Suprapubic skin (tissue), 4 donors: ENCODE measurements at regions not wholly inside any gene's neighbourhood (a gene's known extent, or its start where the extent isn't known, plus 50 kb on each side); places are given as distances from the start of the nearest gene placed in this dataset.

Source experiments
- POLR2A ChIP-seq, 2 donors: fragments of 450-650 bp; IDR thresholded peaks; one replicate each; pipeline ENCODE4 v1.6.1; 2017; ENCODE audit warnings: antibody characterized with exemption in 2 of 2, mild to moderate bottlenecking in 2 of 2, moderate library complexity in 2 of 2
- POLR2AphosphoS5 ChIP-seq, 3 donors: sonication (generic); formaldehyde crosslinking; IDR thresholded peaks; one replicate each; pipeline ENCODE4 v1.6.1; 2017; ENCODE audit warnings: antibody characterized with exemption in 3 of 3
- TF ChIP-seq, protein P1 (sequence below), 2 donors: fragments of 200-600 bp in 1 of 2; fragments of 450-650 bp in 1 of 2; sonication (generic) in 1 of 2; IDR thresholded peaks; one replicate each; pipeline ENCODE4 v1.5.1; 2016 to 2019; ENCODE audit warnings: antibody characterized with exemption in 2 of 2, mild to moderate bottlenecking in 1 of 2, moderate library complexity in 1 of 2

- TF ChIP-seq POLR2AphosphoS5 (IDR thresholded peaks at IDR 0.05), result no peak
- TF ChIP-seq POLR2A (IDR thresholded peaks at IDR 0.05), result no peak
- TF ChIP-seq, protein P1, sequence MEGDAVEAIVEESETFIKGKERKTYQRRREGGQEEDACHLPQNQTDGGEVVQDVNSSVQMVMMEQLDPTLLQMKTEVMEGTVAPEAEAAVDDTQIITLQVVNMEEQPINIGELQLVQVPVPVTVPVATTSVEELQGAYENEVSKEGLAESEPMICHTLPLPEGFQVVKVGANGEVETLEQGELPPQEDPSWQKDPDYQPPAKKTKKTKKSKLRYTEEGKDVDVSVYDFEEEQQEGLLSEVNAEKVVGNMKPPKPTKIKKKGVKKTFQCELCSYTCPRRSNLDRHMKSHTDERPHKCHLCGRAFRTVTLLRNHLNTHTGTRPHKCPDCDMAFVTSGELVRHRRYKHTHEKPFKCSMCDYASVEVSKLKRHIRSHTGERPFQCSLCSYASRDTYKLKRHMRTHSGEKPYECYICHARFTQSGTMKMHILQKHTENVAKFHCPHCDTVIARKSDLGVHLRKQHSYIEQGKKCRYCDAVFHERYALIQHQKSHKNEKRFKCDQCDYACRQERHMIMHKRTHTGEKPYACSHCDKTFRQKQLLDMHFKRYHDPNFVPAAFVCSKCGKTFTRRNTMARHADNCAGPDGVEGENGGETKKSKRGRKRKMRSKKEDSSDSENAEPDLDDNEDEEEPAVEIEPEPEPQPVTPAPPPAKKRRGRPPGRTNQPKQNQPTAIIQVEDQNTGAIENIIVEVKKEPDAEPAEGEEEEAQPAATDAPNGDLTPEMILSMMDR (IDR thresholded peaks at IDR 0.05), result no peak
Measured at GRCh38 chr1:2944705-2945104, 76.6 kb upstream of the ACTRT2 start.
